ENCODE measurements at regions not wholly inside any gene's neighbourhood (a gene's known extent, or its start where the extent isn't known, plus 50 kb on each side); places are given as distances from the start of the nearest gene placed in this dataset.
"Not testable (repeated sequence)": the region's sequence is repeated elsewhere in the genome, so short reads cannot be mapped to it uniquely, and the experiment has no call there.

DNA sequence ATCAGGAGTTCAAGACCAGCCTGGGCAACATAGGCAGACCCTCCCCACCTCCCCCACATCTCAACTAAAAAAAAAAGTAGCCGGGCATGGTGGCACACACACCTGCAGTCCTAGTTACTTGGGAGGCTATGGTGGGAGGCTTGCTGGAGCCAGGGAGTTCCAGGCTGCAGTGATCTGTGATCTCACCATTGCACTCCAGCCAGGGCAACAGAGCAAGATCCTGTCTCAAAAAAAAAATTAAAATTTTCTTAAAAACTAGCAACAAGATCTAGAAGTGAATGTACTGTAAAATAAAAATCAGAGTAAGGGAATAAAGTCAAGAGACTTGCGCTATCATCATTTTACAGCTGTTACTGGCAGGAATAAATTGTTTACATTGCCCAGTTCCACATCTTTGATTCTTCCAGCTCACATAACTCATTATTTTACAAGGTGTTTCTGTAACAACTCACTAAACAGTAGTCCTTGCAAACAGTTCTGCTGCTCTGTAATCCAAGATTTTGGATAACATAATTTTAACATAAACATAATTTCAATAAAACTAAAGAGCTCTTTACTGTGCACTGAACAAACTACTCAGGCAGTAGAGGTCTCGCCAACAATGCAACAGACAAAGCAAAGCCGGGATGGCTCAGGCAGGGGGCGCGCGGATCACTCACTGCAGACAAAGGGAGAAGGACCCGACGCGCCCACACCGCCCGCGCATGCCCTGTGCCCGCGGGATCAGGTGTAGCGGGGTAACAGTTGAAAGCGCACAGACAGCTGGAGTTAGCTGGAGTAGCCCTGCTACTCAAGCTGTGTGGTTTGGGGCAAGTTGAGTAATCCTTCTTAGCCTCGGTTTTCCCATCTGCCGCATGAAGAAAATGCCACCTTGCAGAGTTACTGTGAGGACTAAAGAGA, 73.3 kb upstream of the NFE2L3 start:
- in situ Hi-C loops (cut with HindIII; ENCODE audit: low sequenced_read_pairs): loop anchor here (10.0 kb wide), 2 partner anchors 266 to 1086 kb away; partner anchors contain the start of gene HOXA9

DNA sequence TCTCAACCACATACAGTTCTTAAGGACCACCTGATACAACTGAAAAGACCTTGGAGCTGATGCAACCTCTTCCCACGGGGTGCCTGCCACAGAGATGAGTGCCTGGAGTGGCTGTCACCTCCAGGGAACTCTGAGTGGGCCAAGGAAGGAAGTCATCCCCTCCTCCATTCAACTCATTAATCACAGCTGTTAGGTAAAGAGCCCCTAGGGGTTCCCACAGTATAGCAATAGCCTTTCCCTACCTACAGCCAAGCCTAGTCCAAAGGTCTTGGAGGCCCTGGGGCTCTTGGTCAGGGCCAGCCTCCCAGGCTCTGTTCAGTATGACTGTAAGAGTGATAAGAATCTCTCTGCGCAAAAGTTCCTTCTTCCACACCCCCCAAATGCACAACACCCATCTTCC, 70.4 kb upstream of the NFE2L3 start:
- in situ Hi-C loops (cut with HindIII; ENCODE audit: low sequenced_read_pairs): no loop called here

DNA sequence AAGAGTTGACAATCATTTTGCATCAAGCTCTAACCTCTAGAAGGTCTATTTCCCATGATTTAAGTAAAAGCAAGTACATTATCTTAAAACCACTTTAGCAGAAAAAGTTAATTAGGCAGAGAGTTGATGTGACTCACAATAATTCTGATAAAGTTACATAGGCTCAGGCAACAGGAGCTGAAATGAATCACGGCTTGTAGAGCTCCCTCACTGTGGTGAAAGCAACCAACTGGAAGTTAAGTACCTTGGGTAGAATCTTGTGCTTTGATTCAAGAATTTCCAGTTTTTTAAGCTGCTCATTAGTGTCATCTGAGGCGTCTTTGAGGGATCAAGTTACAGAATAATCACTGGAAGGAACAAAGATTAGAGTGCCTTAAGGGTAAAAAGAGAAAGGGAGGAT, 68.9 kb upstream of the NFE2L3 start:
- in situ Hi-C loops (cut with HindIII; ENCODE audit: low sequenced_read_pairs): no loop called here

DNA sequence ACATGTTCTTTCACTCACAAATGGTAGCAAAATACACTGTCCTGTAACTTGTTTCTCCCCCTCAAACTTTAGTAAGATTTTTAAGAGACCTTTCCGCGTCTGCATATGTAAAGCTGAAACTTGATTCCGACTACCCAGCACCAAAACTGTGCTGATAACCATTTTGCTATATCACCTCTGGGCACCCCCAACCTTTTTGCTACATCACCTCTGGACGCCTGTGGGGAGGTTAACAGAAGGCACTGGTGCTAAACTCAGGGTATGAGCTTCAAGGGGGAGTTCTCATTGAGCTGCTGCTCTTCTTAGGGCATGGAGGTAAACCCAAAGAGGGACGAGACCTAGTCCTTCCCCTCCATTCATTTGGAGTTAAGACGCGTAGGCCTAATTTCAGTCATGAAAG, 67.6 kb upstream of the NFE2L3 start:
- in situ Hi-C loops (cut with HindIII; ENCODE audit: low sequenced_read_pairs): no loop called here

DNA sequence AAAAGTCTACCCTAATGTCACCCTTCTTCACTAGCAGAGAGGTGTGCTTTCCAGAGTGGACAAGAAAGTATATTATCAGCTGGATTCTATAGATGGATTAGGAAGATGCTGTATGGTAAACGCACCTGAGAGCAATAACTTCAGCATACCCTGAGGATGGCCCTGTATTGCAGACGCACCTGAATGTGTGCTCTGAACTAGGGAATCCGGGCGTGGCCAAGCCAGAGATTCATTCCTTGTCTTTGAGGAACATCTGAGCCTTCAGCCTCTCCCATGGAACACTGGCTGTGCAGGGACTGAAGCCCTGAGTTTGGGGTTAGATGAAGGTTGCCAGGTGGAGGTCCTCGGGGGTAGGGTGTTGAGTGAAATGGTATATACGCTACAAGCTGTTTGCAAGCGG, 66.2 kb upstream of the NFE2L3 start:
- in situ Hi-C loops (cut with HindIII; ENCODE audit: low sequenced_read_pairs): no loop called here

DNA sequence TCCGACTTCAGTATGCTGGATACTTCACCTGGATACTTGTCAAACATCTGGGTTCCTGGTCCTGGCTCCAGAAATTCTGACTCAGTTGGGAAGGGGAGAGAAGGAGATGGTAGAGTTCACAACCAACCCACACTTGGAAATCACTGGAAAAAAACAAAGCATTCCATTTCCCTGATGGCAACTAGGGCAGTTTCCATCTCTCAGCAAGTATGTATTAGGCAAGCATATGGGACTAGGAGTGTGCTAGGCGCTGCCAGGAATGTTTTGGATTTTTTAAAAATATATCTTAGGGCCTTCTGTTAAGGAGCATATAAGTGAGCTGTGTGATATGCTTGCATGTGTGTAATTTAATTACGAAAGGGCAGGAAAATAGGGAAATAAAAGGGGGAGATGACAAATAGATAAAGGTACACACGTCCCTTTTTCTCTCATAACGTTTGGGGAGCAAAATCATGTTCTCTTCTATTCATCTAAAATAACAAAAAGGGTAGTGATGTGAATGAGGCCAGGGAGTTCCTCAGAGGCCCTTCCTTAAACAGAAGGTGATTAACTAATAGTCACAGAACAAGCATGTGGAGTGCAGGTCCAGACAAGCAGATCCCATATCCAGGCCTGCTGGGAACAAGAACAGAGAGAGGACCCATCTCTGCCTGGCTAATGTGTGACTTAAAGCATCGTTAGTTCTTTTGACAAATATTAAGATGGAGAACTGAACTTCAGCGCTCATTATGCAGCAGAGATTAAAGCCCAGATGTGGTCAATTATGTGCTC, 64.5 kb upstream of the NFE2L3 start:
- in situ Hi-C loops (cut with HindIII; ENCODE audit: low sequenced_read_pairs): no loop called here

DNA sequence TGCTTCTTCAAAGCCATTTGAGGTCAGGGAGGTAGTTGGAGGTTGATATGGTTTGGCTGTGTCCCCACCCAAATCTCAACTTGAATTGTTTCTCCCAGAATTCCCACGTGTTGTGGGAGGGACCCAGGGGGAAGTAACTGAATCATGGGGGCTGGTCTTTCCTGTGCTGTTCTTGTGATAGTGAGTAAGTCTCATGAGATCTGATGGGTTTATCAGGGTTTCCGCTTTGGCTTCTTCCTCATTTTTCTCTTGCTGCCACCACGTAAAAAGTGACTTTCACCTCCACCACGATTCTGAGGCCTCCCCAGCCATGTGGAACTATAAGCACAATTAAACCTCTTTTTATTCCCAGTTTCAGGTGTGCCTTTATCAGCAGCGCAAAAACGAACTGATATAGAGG, 62.5 kb upstream of the NFE2L3 start:
- in situ Hi-C loops (cut with HindIII; ENCODE audit: low sequenced_read_pairs): not testable (repeated sequence)

DNA sequence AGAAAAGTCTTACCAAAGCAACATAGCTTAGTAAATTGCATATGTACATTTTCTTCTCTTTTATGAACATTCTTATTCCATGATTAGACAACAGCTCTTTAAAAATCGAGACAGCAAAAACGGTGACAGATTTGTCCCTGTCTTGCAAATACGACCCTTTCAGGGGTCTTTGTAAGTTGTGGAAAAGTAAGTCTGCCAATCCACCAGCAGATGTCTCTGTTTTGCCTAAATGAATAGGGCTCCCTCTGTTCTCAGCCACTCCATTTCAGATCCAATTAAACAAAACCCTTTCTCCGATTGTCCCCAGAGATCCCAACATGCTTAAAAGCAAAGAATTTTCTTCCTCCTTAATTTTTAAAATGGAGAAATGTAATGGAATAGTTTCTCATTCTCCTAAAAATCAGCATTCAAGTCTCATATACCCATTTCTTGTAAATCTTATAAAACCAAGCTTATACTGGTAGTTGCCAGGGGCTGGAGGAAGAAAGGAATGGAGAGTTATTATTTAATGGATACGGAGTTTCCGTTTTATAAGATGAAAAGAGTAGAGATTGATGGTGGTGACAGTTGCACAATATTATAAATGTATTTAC, 61.0 kb upstream of the NFE2L3 start:
- in situ Hi-C loops (cut with HindIII; ENCODE audit: low sequenced_read_pairs): loop anchor here (5.0 kb wide), 1 partner anchor 106 kb away; no protein-coding TSS in a partner anchor

DNA sequence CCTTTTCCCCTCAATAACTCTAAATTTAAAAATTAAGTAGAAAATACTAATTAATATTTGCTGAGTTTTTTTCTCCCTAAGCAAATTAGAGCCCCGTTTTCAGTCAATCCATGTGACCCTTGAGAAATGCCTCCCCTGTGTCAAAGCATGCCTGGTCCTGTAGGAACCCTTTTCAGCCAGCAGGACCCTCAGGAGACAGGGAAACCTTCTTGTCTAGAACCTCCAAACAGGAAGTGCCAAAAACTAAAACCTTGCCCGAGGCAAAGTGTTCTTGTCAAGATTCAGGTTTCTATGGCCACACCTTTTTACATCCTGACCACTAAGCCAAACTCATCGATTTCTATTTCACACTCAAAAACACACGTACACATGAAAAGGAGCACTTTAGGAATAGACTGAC, 60.1 kb upstream of the NFE2L3 start:
- in situ Hi-C loops (cut with HindIII; ENCODE audit: low sequenced_read_pairs): loop anchor here (5.0 kb wide), 1 partner anchor 105 kb away; no protein-coding TSS in a partner anchor

DNA sequence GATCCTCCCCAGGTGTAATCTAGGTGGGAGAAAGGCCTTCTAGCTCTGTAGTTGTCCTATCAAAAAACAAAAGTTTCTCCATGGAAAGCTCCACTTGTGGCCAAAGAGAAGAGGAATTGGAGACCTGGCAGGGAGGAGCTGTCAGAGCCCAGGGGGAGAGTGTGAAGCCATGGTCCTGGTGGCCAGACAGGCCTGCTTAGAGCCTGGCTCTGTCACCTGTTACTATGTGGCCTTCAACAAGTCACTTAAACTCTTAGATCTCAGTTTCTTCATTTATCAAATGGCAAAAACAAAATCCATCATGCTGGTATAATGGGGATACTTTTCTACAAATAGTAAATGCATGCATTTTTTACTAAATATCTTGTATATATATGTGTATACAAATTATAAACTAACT, 59.0 kb upstream of the NFE2L3 start:
- in situ Hi-C loops (cut with HindIII; ENCODE audit: low sequenced_read_pairs): loop anchor here (5.0 kb wide), 1 partner anchor 104 kb away; no protein-coding TSS in a partner anchor

DNA sequence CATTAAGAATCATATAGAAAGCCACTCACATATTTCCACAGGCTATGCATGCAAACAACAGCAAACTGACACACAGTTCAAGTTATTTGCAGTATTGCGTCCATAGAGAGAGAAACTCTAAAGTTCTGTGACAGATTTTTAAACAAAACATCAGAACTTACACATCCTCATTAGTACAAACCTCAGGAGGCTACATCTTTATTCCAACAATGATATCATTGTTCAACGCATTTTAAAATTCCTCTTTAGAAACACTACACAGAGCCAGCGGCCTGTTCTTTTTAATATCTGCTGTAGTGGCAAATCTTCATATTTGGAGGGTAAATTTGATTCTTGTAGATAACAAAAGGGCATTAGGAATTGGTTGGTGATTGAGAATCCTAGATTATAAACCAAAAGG, 55.9 kb upstream of the NFE2L3 start:
- in situ Hi-C loops (cut with HindIII; ENCODE audit: low sequenced_read_pairs): loop anchor here (5.0 kb wide), 1 partner anchor 261 kb away; no protein-coding TSS in a partner anchor

DNA sequence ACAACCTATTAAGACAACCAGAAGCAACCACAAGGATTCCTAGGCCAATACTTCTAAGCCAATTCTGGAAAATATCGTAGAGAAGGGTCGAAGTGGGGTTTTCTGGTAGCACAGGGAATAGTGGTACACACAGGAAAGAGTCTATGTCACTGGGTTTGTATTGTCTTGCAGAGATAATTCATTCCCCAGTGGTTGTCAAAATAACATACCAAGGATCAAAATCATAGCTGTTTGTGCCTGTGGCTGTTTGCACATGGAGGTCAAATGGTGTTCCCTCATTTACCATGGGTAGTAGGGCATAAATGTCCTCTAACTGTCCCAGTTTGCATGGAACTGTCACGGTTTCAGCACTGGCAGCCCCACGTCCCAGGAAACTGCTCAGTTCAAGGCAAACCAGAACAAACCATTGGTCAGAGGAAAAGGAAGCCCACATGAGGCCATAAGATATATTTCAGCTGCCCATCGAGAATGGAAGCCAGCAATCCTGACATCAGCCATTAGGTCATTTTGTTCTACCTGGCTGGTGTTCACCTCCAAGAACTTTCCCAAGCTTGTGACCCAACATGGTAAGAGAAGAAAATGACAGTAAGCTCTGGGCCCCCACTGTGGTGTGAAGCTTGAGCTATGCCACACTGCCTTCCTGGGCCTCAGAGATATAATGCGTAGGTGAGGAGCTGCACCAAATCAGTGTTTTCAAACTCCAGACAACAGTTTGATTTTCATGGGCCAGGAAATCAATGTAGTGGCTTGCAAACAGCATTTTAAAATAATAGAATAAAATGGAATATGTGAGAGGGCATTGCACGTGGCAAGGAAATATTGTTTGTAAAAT, 53.9 kb upstream of the NFE2L3 start:
- in situ Hi-C loops (cut with HindIII; ENCODE audit: low sequenced_read_pairs): loop anchor here (5.0 kb wide), 1 partner anchor 259 kb away; no protein-coding TSS in a partner anchor

DNA sequence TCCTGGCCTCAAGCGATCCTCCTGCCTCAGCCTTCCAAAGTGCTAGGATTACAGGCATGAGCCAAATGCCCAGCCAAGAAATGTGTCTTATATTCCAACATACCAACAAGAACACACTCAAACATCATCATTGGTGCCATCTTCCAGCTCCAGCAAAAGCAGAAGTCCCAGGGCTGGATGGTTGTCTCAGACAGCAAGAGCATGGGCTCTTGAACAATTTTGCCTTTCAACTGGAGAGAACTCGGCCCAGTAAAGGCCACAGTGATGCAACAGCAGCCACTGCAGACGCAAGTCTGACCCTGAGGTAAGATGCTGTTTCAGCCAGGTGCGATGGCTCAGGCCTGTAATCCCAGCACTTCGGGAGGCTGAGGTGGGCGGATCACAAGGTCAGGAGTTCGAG, 52.8 kb upstream of the NFE2L3 start:
- in situ Hi-C loops (cut with HindIII; ENCODE audit: low sequenced_read_pairs): loop anchor here (5.0 kb wide), 1 partner anchor 258 kb away; no protein-coding TSS in a partner anchor

DNA sequence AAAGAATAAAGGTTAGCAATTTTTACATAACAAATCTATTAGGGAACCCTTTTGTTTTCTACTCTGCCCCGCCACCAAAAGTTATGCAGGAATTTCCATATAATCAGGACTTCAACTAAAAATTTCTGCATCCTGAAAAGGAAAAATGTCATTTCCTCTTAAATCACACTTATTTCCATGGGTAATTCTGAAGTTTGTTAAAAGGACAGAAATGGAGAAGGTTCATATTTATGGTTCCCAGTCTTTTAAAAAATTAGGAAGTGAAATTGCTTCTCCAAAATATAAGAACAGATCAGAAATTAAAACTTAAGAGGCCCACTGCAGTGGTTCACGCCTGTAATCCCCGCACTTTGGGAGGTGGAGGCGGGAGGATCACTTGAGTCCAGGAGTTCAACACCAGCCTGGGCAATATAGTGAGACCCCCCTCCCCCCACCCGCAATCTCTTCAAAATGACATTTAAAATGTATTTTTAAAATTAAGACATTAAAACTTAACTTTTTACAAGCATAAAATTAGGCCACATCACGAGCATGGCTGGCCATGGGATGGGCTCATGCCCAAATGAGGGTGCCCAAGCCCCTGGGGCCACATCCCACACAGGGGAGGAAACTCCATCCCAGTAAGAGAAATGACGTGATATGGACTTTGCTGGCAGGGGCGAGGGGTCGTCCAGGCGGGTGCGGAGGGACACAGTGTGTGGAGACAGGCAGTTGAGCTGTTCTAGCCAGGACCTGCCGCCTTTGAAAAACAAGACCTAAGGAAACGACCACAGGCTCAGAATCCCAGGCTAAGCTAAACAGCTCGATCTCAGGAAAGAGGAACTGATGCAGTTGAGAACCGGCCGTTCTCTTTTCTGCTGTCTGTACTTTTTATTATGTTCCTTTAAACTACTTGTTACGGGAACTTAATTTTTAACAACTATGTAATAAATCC, 51.3 kb upstream of the NFE2L3 start:
- in situ Hi-C loops (cut with HindIII; ENCODE audit: low sequenced_read_pairs): no loop called here

DNA sequence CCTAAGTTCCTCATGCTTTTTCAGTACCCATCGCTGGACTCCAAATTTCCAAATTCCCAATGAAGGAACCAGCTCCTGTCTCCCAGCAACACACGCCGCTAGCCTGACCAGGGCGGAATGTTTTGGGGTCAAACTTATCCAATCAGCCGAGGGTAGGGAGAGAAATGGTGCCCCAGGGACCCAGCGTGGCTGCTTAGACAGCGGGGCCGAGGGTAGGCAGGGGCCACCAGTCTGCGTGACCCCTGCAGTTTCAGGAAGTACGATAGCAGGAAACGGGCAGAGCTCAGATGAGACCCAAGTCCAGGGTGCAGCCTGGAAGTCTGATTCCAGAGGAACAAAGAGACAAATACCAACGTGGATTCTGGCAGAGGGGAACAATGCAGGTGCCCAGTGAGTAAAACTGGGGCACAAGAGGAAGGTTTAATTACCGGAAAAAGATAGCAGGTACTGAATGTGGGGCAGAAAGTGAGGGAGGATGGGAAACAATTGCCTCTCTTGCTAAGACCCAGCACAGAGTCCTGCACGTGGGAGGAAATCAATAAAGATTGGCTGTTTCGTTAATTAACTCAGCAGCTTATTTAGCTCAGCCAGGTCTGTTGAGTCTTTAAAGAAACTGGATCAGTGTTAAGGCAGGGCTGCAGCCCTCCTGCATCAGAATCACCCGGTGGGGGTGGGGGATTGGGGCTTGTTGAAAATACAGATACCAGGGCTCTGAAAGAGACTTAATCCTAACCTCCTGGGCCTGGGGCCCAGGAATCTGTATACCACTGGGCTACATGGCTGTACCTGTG, 50.4 kb upstream of the NFE2L3 start:
- in situ Hi-C loops (cut with HindIII; ENCODE audit: low sequenced_read_pairs): no loop called here

DNA sequence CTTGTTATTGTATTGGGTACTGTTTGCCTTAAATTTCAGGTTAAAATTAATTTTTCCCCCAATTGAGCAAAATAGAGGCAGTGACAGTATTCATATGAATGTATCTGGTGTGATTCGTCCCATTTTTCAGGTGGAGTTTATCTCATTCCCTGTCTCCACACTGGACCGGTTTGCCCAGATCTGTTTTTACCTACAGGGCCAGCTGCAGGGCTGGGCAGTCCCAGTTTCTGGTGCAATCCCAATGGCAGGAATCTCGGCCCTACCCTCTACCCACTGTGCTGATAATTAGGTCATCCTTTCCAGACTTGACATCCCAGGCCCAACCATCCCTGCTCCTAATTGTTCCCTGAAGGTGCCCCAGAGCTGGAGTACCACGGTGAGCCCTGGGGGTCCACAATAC, 49.8 kb upstream of the NFE2L3 start:
- in situ Hi-C loops (cut with HindIII; ENCODE audit: low sequenced_read_pairs): no loop called here

Measured in endothelial cell of hepatic sinusoid (primary cell).